Psoas muscle (tissue), 7 donors: ENCODE measurements at regions not wholly inside any gene's neighbourhood (a gene's known extent, or its start where the extent isn't known, plus 50 kb on each side); places are given as distances from the start of the nearest gene placed in this dataset.

Experiments
- ATAC-seq, 4 donors: fragments of 200-7000 bp; cut with Tn5 transposase; one replicate each; pipeline ENCODE4 v1.9.1; 2020; ENCODE audit warnings: moderate library complexity in 3 of 4, mild to moderate bottlenecking in 2 of 4
- DNase-seq, 2 donors: peaks; one replicate each; pipeline ENCODE4 v3.0.0-alpha.2; 2020
- H3K27ac ChIP-seq: fragments of 200-600 bp; one replicate; pipeline ENCODE4 v1.8.0; 2022
- H3K27me3 ChIP-seq, 3 donors: fragments of 200-600 bp in 1 of 3; one replicate each; pipeline versions ENCODE4 v1.6.1 to v1.8.0; 2013 to 2022; ENCODE audit warnings: low read length in 2 of 3, mild to moderate bottlenecking in 2 of 3, moderate library complexity in 1 of 3; ENCODE audit not compliant: insufficient read depth in 3 of 3
- H3K36me3 ChIP-seq, 2 donors: fragments of 200-600 bp in 1 of 2; one replicate each; pipeline versions ENCODE4 v1.6.1 to v1.8.0; 2013 to 2022; ENCODE audit warnings: low read depth in 1 of 2, mild to moderate bottlenecking in 1 of 2, moderate library complexity in 1 of 2; ENCODE audit not compliant: insufficient read depth in 1 of 2
- H3K4me1 ChIP-seq: fragments of 200-600 bp; one replicate; pipeline ENCODE4 v1.8.0; 2022
- H3K4me3 ChIP-seq: fragments of 200-600 bp; one replicate; pipeline ENCODE4 v1.8.0; 2022; ENCODE audit warnings: mild to moderate bottlenecking
- H3K9me3 ChIP-seq: fragments of 200-600 bp; one replicate; pipeline ENCODE4 v1.8.0; 2022
- CTCF ChIP-seq: fragments of 200-600 bp; IDR thresholded peaks from one replicate; pipeline ENCODE4 v1.8.0; 2022; ENCODE audit warnings: antibody characterized with exemption
- WGBS, 3 donors: extraction: QIAGEN DNeasy Blood & Tissue Kit; methylation state at CpG; one replicate each; pipeline versions ENCODE4 v1.1.6 to v1.1.7; 2013; 5-methylcytosine and 5-hydroxymethylcytosine counted together
- intact Hi-C, 2 donors: fragments of 100-400 bp; cut with DNase I; formaldehyde crosslinking; loops; one replicate each; pipeline versions ENCODE4 v1.11.0 to v1.14.2; 2022
- donor health status: healthy with polysubstance abuse.
- donor health status: DM: no; HTN: no; CAD: no; lungs with moderate emphysema.
- donor health status: Bipolar disorder and iron deficiency.
- donor health status: healthy.
- donor health status: DM: yes; HTN: yes; CAD: no.
- donor health status: DM: no; HTN: no; CAD: no.
- donor health status: DM: yes; HTN: yes; CAD: no.

- peaks cover 5% of the 10 kb centered on the region for H3K9me3 ChIP-seq
- DNase-seq, result no peak
- H3K27me3 ChIP-seq, result no peaks in the 10 kb centered on the region
- no peaks in the 10 kb centered on the region for H3K36me3 ChIP-seq
- H3K4me3 ChIP-seq, result no peak overlapping the region
- no peak overlapping the region for H3K27ac ChIP-seq
- no peak for ATAC-seq
- no peak for TF ChIP-seq CTCF
- 47 to 70% (median 48%) methylated on average over 4 of the region's 4 CpGs for WGBS, 3 donors
- peaks cover 15% of the 10 kb centered on the region for H3K4me1 ChIP-seq
- intact Hi-C loops, result no loop called here
Observed at GRCh38 chr6:139851206-139851605, 476.8 kb upstream of the CITED2 start.

DNA sequence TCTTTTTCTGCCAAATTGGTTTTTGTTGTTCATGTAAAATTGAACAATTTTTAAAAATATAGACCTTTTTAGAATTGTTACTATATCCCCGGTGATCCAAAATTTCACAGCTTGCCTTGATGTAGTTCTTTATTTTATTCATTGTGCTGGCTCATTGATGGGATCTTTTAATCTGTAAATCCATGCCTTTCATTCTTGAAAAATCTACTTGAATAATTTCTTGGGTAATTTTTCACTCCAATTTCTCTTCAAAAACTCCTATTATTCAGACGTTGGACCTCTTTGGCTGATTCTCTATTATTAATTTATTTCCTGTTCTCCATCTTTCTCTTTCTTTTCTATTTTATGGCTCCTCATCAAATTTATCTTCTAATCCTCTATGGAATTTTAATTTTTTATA is 476.1 kb upstream of the CITED2 start:
- WGBS, 3 donors, result 83 to 87% (median 84%) methylated on average over 2 of the region's 2 CpGs
- DNase-seq, result no peak
- intact Hi-C loops, result no loop called here
- no peak for TF ChIP-seq CTCF
- Histone ChIP-seq H3K4me1 (peaks cover 15% of the 10 kb centered on the region), H3K27ac (no peak overlapping the region), H3K36me3 (no peaks in the 10 kb centered on the region), H3K9me3 (peaks cover 5% of the 10 kb centered on the region), H3K4me3 (no peak overlapping the region), H3K27me3 (no peaks in the 10 kb centered on the region)
- ATAC-seq, result no peak

- H3K4me3 ChIP-seq, result no peak overlapping the region
- H3K27me3 ChIP-seq, result no peaks in the 10 kb centered on the region
- H3K9me3 ChIP-seq, result peaks cover 5% of the 10 kb centered on the region
- no peak for TF ChIP-seq CTCF
- H3K36me3 ChIP-seq, result no peaks in the 10 kb centered on the region
- ATAC-seq, result peak in 1 of 4 donors; percentile 14
- no peak overlapping the region for H3K27ac ChIP-seq
- 4 to 31% (median 14%) methylated on average over 2 of the region's 2 CpGs for WGBS, 3 donors
- no peak for DNase-seq
- intact Hi-C loops, result no loop called here
- peaks cover 15% of the 10 kb centered on the region for H3K4me1 ChIP-seq
Observed at GRCh38 chr6:139847457-139847813, 473.0 kb upstream of the CITED2 start.

GRCh38 chr6:139846538-139847456 is 472.3 kb upstream of the CITED2 start:
- peak in 1 of 4 donors; percentile 44 for ATAC-seq
- Histone ChIP-seq H3K36me3 (no peaks in the 10 kb centered on the region), H3K4me1 (peaks cover 15% of the 10 kb centered on the region), H3K9me3 (peaks cover 5% of the 10 kb centered on the region), H3K27me3 (no peaks in the 10 kb centered on the region), H3K27ac (no peak overlapping the region), H3K4me3 (no peak overlapping the region)
- no peak for TF ChIP-seq CTCF
- WGBS, 3 donors, result 41 to 50% (median 46%) methylated on average over 9 of the region's 9 CpGs
- intact Hi-C loops, result no loop called here
- no peak for DNase-seq
